SK-MEL-5 (cell line): ENCODE measurements at regions not wholly inside any gene's neighbourhood (a gene's known extent, or its start where the extent isn't known, plus 50 kb on each side); places are given as distances from the start of the nearest gene placed in this dataset.
A peak's percentile ranks its signal among the peaks of the same experiment; 100 is the strongest.
"Not testable (repeated sequence)": the region's sequence is repeated elsewhere in the genome, so short reads cannot be mapped to it uniquely, and the experiment has no call there.

Source experiments
- DNase-seq: peaks from one replicate; pipeline ENCODE4 v3.0.0-alpha.2; 2016; ENCODE audit warnings: low read depth, low spot score
- in situ Hi-C: cut with HindIII; loops from 2 replicates; pipeline ENCODE4 v1.10.0; 2016; ENCODE audit warnings: low sequenced_read_pairs, high pct_unique_total_duplicates, low pct_unique_long_range_greater_than_20kb

GRCh38 chr15:20285696-20286300, 255.8 kb downstream of the GOLGA6L6 start:
- in situ Hi-C loops, DNase-seq: not testable (repeated sequence)

GRCh38 chr15:20284891-20285535, 256.6 kb downstream of the GOLGA6L6 start:
- DNase-seq, in situ Hi-C loops: not testable (repeated sequence)

- in situ Hi-C loops, DNase-seq: not testable (repeated sequence)
Observed at GRCh38 chr15:20283651-20284050, 257.9 kb downstream of the GOLGA6L6 start.

- DNase-seq: peak; percentile 23
Observed at GRCh38 chr15:20282491-20282943, 259.1 kb downstream of the GOLGA6L6 start.

GRCh38 chr15:20281567-20282275, 259.9 kb downstream of the GOLGA6L6 start:
- DNase-seq, in situ Hi-C loops: not testable (repeated sequence)

More at GRCh38 chr15:20282491-20282943, 259.1 kb downstream of the GOLGA6L6 start:
- in situ Hi-C loops: not testable (repeated sequence)

- no peak for DNase-seq
- in situ Hi-C loops: no loop called here
Observed at GRCh38 chr15:20280933-20281463, 260.6 kb downstream of the GOLGA6L6 start.

GRCh38 chr15:20280141-20280932, 261.3 kb downstream of the GOLGA6L6 start:
- in situ Hi-C loops, DNase-seq: not testable (repeated sequence)

GRCh38 chr15:20279056-20279455, 262.5 kb downstream of the GOLGA6L6 start:
- DNase-seq, in situ Hi-C loops: not testable (repeated sequence)

GRCh38 chr15:20278376-20278775, 263.2 kb downstream of the GOLGA6L6 start:
- DNase-seq, in situ Hi-C loops: not testable (repeated sequence)

GRCh38 chr15:20277451-20277850, 264.1 kb downstream of the GOLGA6L6 start:
- in situ Hi-C loops: not testable (repeated sequence)

GRCh38 chr15:20276312-20277114, 265.1 kb downstream of the GOLGA6L6 start:
- in situ Hi-C loops: not testable (repeated sequence)

More at GRCh38 chr15:20277451-20277850, 264.1 kb downstream of the GOLGA6L6 start:
- not testable (repeated sequence) for DNase-seq

GRCh38 chr15:20275373-20275967, 266.1 kb downstream of the GOLGA6L6 start:
- DNase-seq, in situ Hi-C loops: not testable (repeated sequence)

More at GRCh38 chr15:20276312-20277114, 265.1 kb downstream of the GOLGA6L6 start:
- DNase-seq: not testable (repeated sequence)

- in situ Hi-C loops: no loop called here
- no peak for DNase-seq
Observed at GRCh38 chr15:20272422-20273184, 269.0 kb downstream of the GOLGA6L6 start.

GRCh38 chr15:20271647-20272046, 270.0 kb downstream of the GOLGA6L6 start:
- in situ Hi-C loops: no loop called here
- no peak for DNase-seq

- DNase-seq, in situ Hi-C loops: not testable (repeated sequence)
Observed at GRCh38 chr15:20269956-20270355, 271.6 kb downstream of the GOLGA6L6 start.
